Stomach (tissue), 4 donors: ENCODE measurements at regions not wholly inside any gene's neighbourhood (a gene's known extent, or its start where the extent isn't known, plus 50 kb on each side); places are given as distances from the start of the nearest gene placed in this dataset.

Experiments
- POLR2A ChIP-seq, 4 donors: fragments of 450-650 bp; IDR thresholded peaks; one replicate each; pipeline ENCODE4 v1.6.1; 2016; ENCODE audit warnings: antibody characterized with exemption in 4 of 4, control low read depth in 2 of 4, mild to moderate bottlenecking in 1 of 4, moderate library complexity in 1 of 4
- TF ChIP-seq, protein P1 (sequence below), 7 experiments: fragments of 450-650 bp in 4 of 7; fragments of 200-600 bp in 3 of 7; sonication (generic) in 3 of 7; IDR thresholded peaks; one replicate each; pipeline ENCODE4 v1.5.1; 2016 to 2019; ENCODE audit warnings: antibody characterized with exemption in 7 of 7, control low read depth in 2 of 7, mild to moderate bottlenecking in 1 of 7

GRCh38 chr1:194644528-194644927 lies 1458.1 kb upstream of the B3GALT2 start:
- TF ChIP-seq, protein P1, sequence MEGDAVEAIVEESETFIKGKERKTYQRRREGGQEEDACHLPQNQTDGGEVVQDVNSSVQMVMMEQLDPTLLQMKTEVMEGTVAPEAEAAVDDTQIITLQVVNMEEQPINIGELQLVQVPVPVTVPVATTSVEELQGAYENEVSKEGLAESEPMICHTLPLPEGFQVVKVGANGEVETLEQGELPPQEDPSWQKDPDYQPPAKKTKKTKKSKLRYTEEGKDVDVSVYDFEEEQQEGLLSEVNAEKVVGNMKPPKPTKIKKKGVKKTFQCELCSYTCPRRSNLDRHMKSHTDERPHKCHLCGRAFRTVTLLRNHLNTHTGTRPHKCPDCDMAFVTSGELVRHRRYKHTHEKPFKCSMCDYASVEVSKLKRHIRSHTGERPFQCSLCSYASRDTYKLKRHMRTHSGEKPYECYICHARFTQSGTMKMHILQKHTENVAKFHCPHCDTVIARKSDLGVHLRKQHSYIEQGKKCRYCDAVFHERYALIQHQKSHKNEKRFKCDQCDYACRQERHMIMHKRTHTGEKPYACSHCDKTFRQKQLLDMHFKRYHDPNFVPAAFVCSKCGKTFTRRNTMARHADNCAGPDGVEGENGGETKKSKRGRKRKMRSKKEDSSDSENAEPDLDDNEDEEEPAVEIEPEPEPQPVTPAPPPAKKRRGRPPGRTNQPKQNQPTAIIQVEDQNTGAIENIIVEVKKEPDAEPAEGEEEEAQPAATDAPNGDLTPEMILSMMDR (IDR thresholded peaks at IDR 0.05), result no peak
- no peak for TF ChIP-seq POLR2A (IDR thresholded peaks at IDR 0.05)
